Endodermal cell (in vitro differentiated cells): ENCODE measurements at regions not wholly inside any gene's neighbourhood (a gene's known extent, or its start where the extent isn't known, plus 50 kb on each side); places are given as distances from the start of the nearest gene placed in this dataset.

ENCODE experiments used
- DNase-seq: peaks from one replicate; pipeline ENCODE4 v3.0.0-alpha.2; 2017
- H3K27ac ChIP-seq: 2 replicates; pipeline ENCODE4 v1.5.1; 2013; ENCODE audit warnings: mild to moderate bottlenecking, low read depth, low read length, moderate library complexity
- H3K27me3 ChIP-seq: 2 replicates; pipeline ENCODE4 v1.6.1; 2013; ENCODE audit warnings: mild to moderate bottlenecking, low read length, moderate library complexity; ENCODE audit not compliant: insufficient read depth, control insufficient read depth, poor library complexity, severe bottlenecking
- H3K36me3 ChIP-seq: 2 replicates; pipeline ENCODE4 v1.7.0; 2013; ENCODE audit warnings: mild to moderate bottlenecking, low read length, moderate library complexity; ENCODE audit not compliant: control insufficient read depth, insufficient read depth
- H3K4me1 ChIP-seq: one replicate; pipeline ENCODE4 v1.7.0; 2013; ENCODE audit warnings: low read length; ENCODE audit not compliant: control insufficient read depth, insufficient read depth
- H3K4me3 ChIP-seq: 2 replicates; pipeline ENCODE4 v1.5.1; 2013; ENCODE audit warnings: mild to moderate bottlenecking, low read length, moderate library complexity
- H3K9ac ChIP-seq: 2 replicates; pipeline ENCODE4 v1.6.1; 2013; ENCODE audit warnings: mild to moderate bottlenecking, low read length, moderate library complexity; ENCODE audit not compliant: poor library complexity, severe bottlenecking; ENCODE audit errors: extremely low read depth
- H3K9me3 ChIP-seq: 2 replicates; pipeline ENCODE4 v1.6.1; 2013; ENCODE audit warnings: mild to moderate bottlenecking, low read length, moderate library complexity; ENCODE audit not compliant: control insufficient read depth
- H3K27ac Mint-ChIP-seq: 2 replicates; pipeline ENCODE4 v1.8.0; 2020; ENCODE audit warnings: mixed read lengths
- H3K27me3 Mint-ChIP-seq: 2 replicates; pipeline ENCODE4 v1.8.0; 2021; ENCODE audit warnings: mild to moderate bottlenecking, mixed read lengths; ENCODE audit not compliant: insufficient read depth
- H3K36me3 Mint-ChIP-seq: 2 replicates; pipeline ENCODE4 v1.8.0; 2020; ENCODE audit warnings: low read depth, mixed read lengths
- H3K4me1 Mint-ChIP-seq: 2 replicates; pipeline ENCODE4 v1.8.0; 2020; ENCODE audit warnings: mixed read lengths
- H3K4me3 Mint-ChIP-seq: 2 replicates; pipeline ENCODE4 v1.8.0; 2020; ENCODE audit warnings: mild to moderate bottlenecking, moderate library complexity, mixed read lengths
- H3K9me3 Mint-ChIP-seq: 2 replicates; pipeline ENCODE4 v1.8.0; 2020; ENCODE audit warnings: mild to moderate bottlenecking, mixed read lengths
- WGBS, 2 experiments: methylation state at CpG; one replicate each; pipeline versions ENCODE4 v1.1.5 to v1.1.7; 2013; ENCODE audit warnings: missing lambda C conversion rate in 2 of 2, mixed read lengths in 1 of 2; ENCODE audit not compliant: insufficient coverage in 1 of 2, insufficient read length in 1 of 2; 5-methylcytosine and 5-hydroxymethylcytosine counted together
- TF ChIP-seq, protein P1 (sequence below): fragments of 200-600 bp; sonication (generic); conservative IDR thresholded peaks from 2 replicates; pipeline ENCODE4 v1.5.0; 2021; ENCODE audit warnings: antibody characterized with exemption, mild to moderate bottlenecking

DNA sequence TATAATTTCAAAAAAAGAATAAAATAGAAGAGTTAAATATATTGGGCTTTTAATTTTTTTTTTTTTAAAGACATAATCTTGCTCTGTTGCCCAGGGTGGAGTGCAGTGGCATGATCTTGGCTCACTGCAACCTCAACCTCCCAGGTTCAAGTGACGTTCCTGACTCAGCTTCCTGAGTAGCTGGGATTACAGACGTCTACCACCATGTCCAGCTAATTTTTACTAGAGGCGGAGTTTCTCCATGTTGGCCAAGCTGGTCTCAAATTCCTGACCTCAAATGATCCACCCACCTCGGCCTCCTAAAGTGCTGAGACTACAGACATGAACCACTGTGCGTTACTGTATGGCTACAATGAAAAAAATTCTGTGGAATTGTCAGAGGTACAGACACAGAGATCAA, 98.1 kb upstream of the RGPD4 start:
- Histone ChIP-seq H3K9ac (no peak overlapping the region), H3K27me3 (no peaks in the 10 kb centered on the region), H3K36me3 (no peaks in the 10 kb centered on the region), H3K9me3 (no peaks in the 10 kb centered on the region), H3K4me3 (no peak overlapping the region), H3K27ac (no peak overlapping the region), H3K4me1 (no peaks in the 10 kb centered on the region)
- Mint-ChIP-seq H3K27me3 (no peaks in the 10 kb centered on the region), H3K4me1 (no peaks in the 10 kb centered on the region), H3K4me3 (no peak overlapping the region), H3K9me3 (no peaks in the 10 kb centered on the region), H3K27ac (no peak overlapping the region), H3K36me3 (no peaks in the 10 kb centered on the region)
- 90 to 92% methylated on average over 3 to 5 of the region's 5 CpGs for WGBS, 2 experiments
- TF ChIP-seq, protein P1, sequence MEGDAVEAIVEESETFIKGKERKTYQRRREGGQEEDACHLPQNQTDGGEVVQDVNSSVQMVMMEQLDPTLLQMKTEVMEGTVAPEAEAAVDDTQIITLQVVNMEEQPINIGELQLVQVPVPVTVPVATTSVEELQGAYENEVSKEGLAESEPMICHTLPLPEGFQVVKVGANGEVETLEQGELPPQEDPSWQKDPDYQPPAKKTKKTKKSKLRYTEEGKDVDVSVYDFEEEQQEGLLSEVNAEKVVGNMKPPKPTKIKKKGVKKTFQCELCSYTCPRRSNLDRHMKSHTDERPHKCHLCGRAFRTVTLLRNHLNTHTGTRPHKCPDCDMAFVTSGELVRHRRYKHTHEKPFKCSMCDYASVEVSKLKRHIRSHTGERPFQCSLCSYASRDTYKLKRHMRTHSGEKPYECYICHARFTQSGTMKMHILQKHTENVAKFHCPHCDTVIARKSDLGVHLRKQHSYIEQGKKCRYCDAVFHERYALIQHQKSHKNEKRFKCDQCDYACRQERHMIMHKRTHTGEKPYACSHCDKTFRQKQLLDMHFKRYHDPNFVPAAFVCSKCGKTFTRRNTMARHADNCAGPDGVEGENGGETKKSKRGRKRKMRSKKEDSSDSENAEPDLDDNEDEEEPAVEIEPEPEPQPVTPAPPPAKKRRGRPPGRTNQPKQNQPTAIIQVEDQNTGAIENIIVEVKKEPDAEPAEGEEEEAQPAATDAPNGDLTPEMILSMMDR: no peak
- no peak for DNase-seq

GRCh38 chr2:107729440-107729839, 97.3 kb upstream of the RGPD4 start:
- Histone ChIP-seq H3K4me3 (no peak overlapping the region), H3K9ac (no peak overlapping the region), H3K36me3 (no peaks in the 10 kb centered on the region), H3K9me3 (no peaks in the 10 kb centered on the region), H3K27ac (no peak overlapping the region), H3K27me3 (no peaks in the 10 kb centered on the region), H3K4me1 (no peaks in the 10 kb centered on the region)
- WGBS, 2 experiments: 100% methylated on average over 2 of the region's 3 CpGs; no CpG with 5 or more reads in 1 of the 2 experiments
- Mint-ChIP-seq H3K4me1 (no peaks in the 10 kb centered on the region), H3K36me3 (no peaks in the 10 kb centered on the region), H3K27me3 (no peaks in the 10 kb centered on the region), H3K9me3 (no peaks in the 10 kb centered on the region), H3K27ac (no peak overlapping the region), H3K4me3 (no peak overlapping the region)
- TF ChIP-seq, protein P1: no peak
- DNase-seq: no peak

GRCh38 chr2:107730898-107731297, 95.8 kb upstream of the RGPD4 start:
- H3K9me3 ChIP-seq: no peaks in the 10 kb centered on the region
- H3K27ac Mint-ChIP-seq: no peak overlapping the region
- no peaks in the 10 kb centered on the region for H3K27me3 ChIP-seq
- no peak overlapping the region for H3K27ac ChIP-seq
- no peak overlapping the region for H3K9ac ChIP-seq
- H3K9me3 Mint-ChIP-seq: no peaks in the 10 kb centered on the region
- no peaks in the 10 kb centered on the region for H3K36me3 Mint-ChIP-seq
- no peaks in the 10 kb centered on the region for H3K27me3 Mint-ChIP-seq
- TF ChIP-seq, protein P1: no peak
- no peaks in the 10 kb centered on the region for H3K4me1 ChIP-seq
- H3K4me3 Mint-ChIP-seq: no peak overlapping the region
- no peak overlapping the region for H3K4me3 ChIP-seq
- H3K4me1 Mint-ChIP-seq: no peaks in the 10 kb centered on the region
- no peak for DNase-seq
- 89 to 100% methylated on average over 1 to 2 of the region's 2 CpGs for WGBS, 2 experiments
- H3K36me3 ChIP-seq: no peaks in the 10 kb centered on the region
